HG03460 (cell line): ENCODE measurements at regions not wholly inside any gene's neighbourhood (a gene's known extent, or its start where the extent isn't known, plus 50 kb on each side); places are given as distances from the start of the nearest gene placed in this dataset.

ENCODE experiments used
- ATAC-seq: cut with Tn5 transposase; IDR thresholded peaks from one replicate; pipeline ENCODE4 v1.9.1; 2021; ENCODE audit not compliant: unreplicated experiment

GRCh38 chr4:185921583-185922555, 109.9 kb upstream of the SORBS2 start:
- no peak for ATAC-seq

- ATAC-seq: no peak
Measured at GRCh38 chr4:185924458-185925044, 112.6 kb upstream of the SORBS2 start.

GRCh38 chr4:185925910-185926360, 113.9 kb upstream of the SORBS2 start:
- ATAC-seq: no peak

- no peak for ATAC-seq
Measured at GRCh38 chr4:185931375-185931774, 119.4 kb upstream of the SORBS2 start.

GRCh38 chr4:185931986-185932385, 120.0 kb upstream of the SORBS2 start:
- no peak for ATAC-seq

- no peak for ATAC-seq
Measured at GRCh38 chr4:185932491-185932890, 120.5 kb upstream of the SORBS2 start.

- ATAC-seq: no peak
Measured at GRCh38 chr4:185933078-185933581, 121.1 kb upstream of the SORBS2 start.

- ATAC-seq: no peak
Measured at GRCh38 chr4:185936650-185937376, 124.8 kb upstream of the SORBS2 start.

GRCh38 chr4:185938654-185939053, 126.7 kb upstream of the SORBS2 start:
- ATAC-seq: no peak

GRCh38 chr4:185941461-185941860, 127.5 kb upstream of the TLR3 start:
- ATAC-seq: no peak

- ATAC-seq: no peak
Measured at GRCh38 chr4:185945252-185945651, 123.7 kb upstream of the TLR3 start.

- no peak for ATAC-seq
Measured at GRCh38 chr4:185945906-185946305, 123.0 kb upstream of the TLR3 start.

GRCh38 chr4:185950891-185951290, 118.1 kb upstream of the TLR3 start:
- no peak for ATAC-seq

- no peak for ATAC-seq
Measured at GRCh38 chr4:185955151-185955770, 113.7 kb upstream of the TLR3 start.

GRCh38 chr4:185955826-185956543, 113.0 kb upstream of the TLR3 start:
- no peak for ATAC-seq

- no peak for ATAC-seq
Measured at GRCh38 chr4:185956544-185956940, 112.4 kb upstream of the TLR3 start.

GRCh38 chr4:185958094-185958747, 110.7 kb upstream of the TLR3 start:
- ATAC-seq: no peak

GRCh38 chr4:185965426-185966384, 103.3 kb upstream of the TLR3 start:
- peak; percentile 75 for ATAC-seq

- ATAC-seq: no peak
Measured at GRCh38 chr4:185966549-185966948, 102.4 kb upstream of the TLR3 start.
